ENCODE measurements at regions not wholly inside any gene's neighbourhood (a gene's known extent, or its start where the extent isn't known, plus 50 kb on each side); places are given as distances from the start of the nearest gene placed in this dataset.
"Not testable (repeated sequence)": the region's sequence is repeated elsewhere in the genome, so short reads cannot be mapped to it uniquely, and the experiment has no call there.

DNA sequence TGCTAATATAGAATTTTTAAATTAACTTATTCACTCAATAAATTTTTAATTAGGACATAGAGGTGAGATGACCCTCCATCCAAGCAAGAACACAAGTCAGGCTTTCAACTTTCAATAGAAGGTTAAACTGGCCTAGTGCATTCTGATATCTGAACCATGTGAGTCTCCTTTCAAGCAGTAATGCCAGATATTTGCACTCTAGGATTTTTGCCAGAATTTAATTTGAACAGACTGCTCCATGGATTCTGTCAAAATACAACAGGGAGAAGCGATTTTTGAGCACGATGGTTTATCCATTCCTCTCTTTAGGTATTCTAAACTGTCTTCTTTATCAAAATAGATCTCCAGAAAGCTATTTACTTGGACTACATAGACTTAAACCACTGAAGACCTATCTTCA lies 72.0 kb upstream of the DCLK2 start:
- TF ChIP-seq, protein P1, sequence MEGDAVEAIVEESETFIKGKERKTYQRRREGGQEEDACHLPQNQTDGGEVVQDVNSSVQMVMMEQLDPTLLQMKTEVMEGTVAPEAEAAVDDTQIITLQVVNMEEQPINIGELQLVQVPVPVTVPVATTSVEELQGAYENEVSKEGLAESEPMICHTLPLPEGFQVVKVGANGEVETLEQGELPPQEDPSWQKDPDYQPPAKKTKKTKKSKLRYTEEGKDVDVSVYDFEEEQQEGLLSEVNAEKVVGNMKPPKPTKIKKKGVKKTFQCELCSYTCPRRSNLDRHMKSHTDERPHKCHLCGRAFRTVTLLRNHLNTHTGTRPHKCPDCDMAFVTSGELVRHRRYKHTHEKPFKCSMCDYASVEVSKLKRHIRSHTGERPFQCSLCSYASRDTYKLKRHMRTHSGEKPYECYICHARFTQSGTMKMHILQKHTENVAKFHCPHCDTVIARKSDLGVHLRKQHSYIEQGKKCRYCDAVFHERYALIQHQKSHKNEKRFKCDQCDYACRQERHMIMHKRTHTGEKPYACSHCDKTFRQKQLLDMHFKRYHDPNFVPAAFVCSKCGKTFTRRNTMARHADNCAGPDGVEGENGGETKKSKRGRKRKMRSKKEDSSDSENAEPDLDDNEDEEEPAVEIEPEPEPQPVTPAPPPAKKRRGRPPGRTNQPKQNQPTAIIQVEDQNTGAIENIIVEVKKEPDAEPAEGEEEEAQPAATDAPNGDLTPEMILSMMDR (IDR thresholded peaks at IDR 0.05; ENCODE audit: borderline replicate concordance, control extremely low read depth, extremely low read depth, insufficient read depth, missing control alignments): no peak
- no peak for DNase-seq (ENCODE audit: low spot score)
- in situ Hi-C loops (cut with MboI; ENCODE audit: low sequenced_read_pairs, unreplicated experiment): loop anchor here (10.0 kb wide), 1 partner anchor 209 kb away; no protein-coding TSS in a partner anchor

DNA sequence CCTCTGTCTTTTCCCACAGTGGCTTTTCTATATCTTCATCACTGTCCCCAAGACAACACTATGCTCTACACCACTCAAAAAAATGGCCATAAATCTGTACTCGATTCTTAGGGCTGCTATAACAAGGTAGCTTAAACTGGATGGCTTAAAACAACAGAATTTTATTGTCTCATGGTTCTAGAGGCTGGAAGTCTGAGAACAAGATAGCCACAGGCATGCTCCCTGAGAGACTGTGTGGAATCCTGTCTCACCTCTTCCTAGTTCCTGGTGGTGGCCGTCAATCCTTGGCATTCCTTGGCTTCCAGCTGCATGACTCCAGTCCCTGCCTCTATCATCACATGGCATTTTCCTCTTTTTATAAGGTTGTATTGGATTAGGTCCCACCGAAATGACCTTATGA lies 70.7 kb upstream of the DCLK2 start:
- DNase-seq (ENCODE audit: low spot score): no peak
- in situ Hi-C loops (cut with MboI; ENCODE audit: low sequenced_read_pairs, unreplicated experiment): loop anchor here (10.0 kb wide), 1 partner anchor 207 kb away; no protein-coding TSS in a partner anchor
- TF ChIP-seq, protein P1 (IDR thresholded peaks at IDR 0.05; ENCODE audit: borderline replicate concordance, control extremely low read depth, extremely low read depth, insufficient read depth, missing control alignments): no peak

DNA sequence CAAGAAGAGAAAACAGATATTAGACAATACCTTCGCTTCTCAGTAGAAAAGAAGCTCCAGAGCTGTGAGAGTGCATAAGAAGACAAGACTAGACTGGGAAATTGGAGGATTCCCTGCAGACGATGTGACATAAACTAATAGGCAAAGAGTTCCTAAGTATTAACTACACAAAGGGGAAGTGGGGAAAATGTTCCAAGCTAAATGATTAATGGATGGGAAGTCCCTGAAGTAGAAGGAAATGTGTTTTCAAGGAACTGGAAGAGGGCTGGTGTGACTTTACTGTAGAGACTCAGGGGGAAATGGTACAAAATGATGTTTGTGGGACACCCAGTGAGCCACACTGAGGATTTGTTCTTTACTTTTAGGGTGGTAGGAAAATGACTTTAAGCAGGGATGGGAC lies 69.7 kb upstream of the DCLK2 start:
- in situ Hi-C loops (cut with MboI; ENCODE audit: low sequenced_read_pairs, unreplicated experiment): loop anchor here (10.0 kb wide), 1 partner anchor 206 kb away; no protein-coding TSS in a partner anchor

DNA sequence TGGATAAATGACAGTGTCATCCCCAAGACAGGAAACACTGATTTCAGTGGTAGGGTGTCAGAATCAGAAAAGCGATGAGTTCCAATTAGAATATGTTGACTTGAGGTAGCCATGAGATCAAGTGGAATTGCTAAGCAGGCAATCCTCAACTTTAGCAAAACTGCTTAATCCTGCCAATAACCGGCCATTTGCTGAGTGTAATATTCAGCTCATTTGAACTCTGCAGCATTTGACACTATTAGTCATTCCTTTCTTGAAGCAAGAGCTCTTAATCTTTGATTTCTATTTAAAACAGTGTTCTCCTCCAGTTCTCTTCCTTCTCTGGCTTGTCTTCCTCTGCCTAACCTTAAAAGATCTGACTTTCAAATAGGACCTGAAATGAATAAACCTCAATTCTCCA lies 68.7 kb upstream of the DCLK2 start:
- in situ Hi-C loops (cut with MboI; ENCODE audit: low sequenced_read_pairs, unreplicated experiment): loop anchor here (10.0 kb wide), 1 partner anchor 205 kb away; no protein-coding TSS in a partner anchor

More for the DNA sequence above, 69.7 kb upstream of the DCLK2 start:
- DNase-seq (ENCODE audit: low spot score): no peak
- TF ChIP-seq, protein P1 (IDR thresholded peaks at IDR 0.05; ENCODE audit: borderline replicate concordance, control extremely low read depth, extremely low read depth, insufficient read depth, missing control alignments): no peak

DNA sequence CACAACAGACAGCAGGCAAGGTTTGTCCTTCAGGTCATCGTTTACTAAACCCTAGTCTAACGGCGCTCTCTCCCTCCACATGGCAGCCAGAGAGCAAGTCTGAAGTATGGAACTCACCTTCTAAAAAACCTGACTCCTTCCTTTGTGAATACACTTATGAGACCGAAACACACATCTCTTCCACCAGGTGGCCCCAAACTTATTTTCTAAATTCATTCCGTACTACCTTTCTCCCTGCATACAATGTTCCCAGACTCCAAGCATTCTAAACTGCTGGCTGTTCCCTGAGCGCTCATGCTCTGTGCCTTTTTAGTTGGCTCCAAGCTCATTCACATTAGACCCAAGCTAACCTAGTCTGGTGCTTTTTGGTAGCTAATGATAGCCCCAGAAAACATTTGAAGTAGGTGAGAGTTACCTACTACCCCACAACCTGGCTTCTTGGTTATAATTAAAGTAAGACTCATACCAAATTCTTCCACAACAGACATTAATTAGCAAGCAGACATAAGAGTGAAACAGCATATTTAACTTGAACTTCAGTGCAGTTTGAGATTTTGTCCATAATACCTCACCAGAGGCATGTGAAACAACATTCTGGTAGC lies 67.6 kb upstream of the DCLK2 start:
- in situ Hi-C loops (cut with MboI; ENCODE audit: low sequenced_read_pairs, unreplicated experiment): no loop called here
- TF ChIP-seq, protein P1 (IDR thresholded peaks at IDR 0.05; ENCODE audit: borderline replicate concordance, control extremely low read depth, extremely low read depth, insufficient read depth, missing control alignments): peak; percentile 30
- peak; percentile 17 for DNase-seq (ENCODE audit: low spot score)

More for the DNA sequence above, 68.7 kb upstream of the DCLK2 start:
- TF ChIP-seq, protein P1 (IDR thresholded peaks at IDR 0.05; ENCODE audit: borderline replicate concordance, control extremely low read depth, extremely low read depth, insufficient read depth, missing control alignments): no peak
- no peak for DNase-seq (ENCODE audit: low spot score)

DNA sequence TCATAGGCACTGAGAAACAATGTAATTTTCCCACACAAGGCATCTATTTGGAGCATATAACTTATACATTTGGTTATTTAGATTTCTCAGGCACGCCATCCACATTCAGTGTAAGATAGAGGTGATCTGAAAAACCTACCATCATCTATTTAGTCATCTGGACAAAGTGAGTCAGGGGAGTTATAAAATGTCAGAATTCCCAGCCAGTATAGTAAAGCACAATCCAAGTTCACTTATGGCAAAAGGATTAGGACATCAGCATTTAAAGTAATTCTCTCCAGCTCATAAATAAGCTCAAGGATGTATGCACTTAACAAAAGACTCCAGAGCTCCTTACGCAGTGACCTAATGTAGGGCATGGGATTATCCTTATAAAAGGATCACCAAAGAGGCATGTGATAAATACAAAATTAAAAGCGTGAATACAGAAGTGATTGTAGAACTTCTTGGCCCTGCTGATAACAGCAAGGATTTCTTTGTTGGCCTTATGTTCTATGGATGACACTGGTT lies 65.3 kb upstream of the DCLK2 start:
- no peak for DNase-seq (ENCODE audit: low spot score)
- TF ChIP-seq, protein P1 (IDR thresholded peaks at IDR 0.05; ENCODE audit: borderline replicate concordance, control extremely low read depth, extremely low read depth, insufficient read depth, missing control alignments): no peak
- in situ Hi-C loops (cut with MboI; ENCODE audit: low sequenced_read_pairs, unreplicated experiment): no loop called here

DNA sequence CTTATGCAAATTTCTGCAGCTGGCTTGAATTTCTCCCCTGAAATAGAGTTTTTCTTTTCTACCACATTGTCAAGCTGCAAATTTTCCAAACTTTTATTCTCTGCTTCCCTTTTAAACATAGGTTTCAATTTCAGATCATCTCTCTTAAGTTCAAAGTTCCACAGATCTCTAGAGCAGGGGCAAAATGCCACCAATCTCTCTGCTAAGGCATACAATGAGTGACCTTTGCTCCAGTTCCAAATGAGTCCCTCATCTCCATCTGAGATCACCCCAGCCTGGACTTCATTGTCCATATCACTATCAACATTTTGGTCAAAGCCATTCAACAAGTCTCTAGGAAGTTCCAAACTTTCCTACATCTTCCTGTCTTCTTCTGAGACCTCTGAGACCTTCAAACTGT lies 62.3 kb upstream of the DCLK2 start:
- in situ Hi-C loops (cut with MboI; ENCODE audit: low sequenced_read_pairs, unreplicated experiment); DNase-seq (ENCODE audit: low spot score): not testable (repeated sequence)

DNA sequence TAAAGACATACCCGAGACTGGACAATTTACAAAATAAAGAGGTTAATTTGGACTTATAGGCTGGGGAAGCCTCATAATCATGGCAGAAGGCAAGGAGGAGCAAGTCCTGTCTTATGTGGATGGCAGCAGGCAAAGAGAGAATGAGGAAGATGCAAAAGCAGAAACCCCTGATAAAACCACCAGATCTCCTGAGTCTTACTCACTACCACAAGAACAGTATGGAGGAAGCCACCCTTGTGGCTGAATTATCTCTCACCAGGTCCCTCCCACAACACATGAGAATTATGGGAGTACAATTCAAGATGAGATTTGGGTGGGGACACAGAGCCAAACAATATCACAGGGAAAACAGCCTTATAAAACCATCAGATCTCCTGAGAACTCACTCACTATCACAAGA lies 61.6 kb upstream of the DCLK2 start:
- not testable (repeated sequence) for DNase-seq (ENCODE audit: low spot score)

More for the DNA sequence above, 61.6 kb upstream of the DCLK2 start:
- in situ Hi-C loops (cut with MboI; ENCODE audit: low sequenced_read_pairs, unreplicated experiment): not testable (repeated sequence)

Measured in GM13976 (cell line).